ENCODE measurements at regions not wholly inside any gene's neighbourhood (a gene's known extent, or its start where the extent isn't known, plus 50 kb on each side); places are given as distances from the start of the nearest gene placed in this dataset.
"Not testable (repeated sequence)": the region's sequence is repeated elsewhere in the genome, so short reads cannot be mapped to it uniquely, and the experiment has no call there.

- DNase-seq = no peak
These were observed 246.8 kb upstream of the SFSWAP start for GRCh38 chr12:131464081-131464480.

- no peak for DNase-seq
These were observed 244.6 kb upstream of the SFSWAP start for GRCh38 chr12:131466306-131466705.

GRCh38 chr12:131466932-131467331 is 244.0 kb upstream of the SFSWAP start:
- DNase-seq = no peak

- DNase-seq = no peak
These were observed 242.7 kb upstream of the SFSWAP start for GRCh38 chr12:131468206-131468605.

GRCh38 chr12:131469945-131470344 is 240.9 kb upstream of the SFSWAP start:
- DNase-seq = not testable (repeated sequence)

- DNase-seq = no peak
These were observed 239.5 kb upstream of the SFSWAP start for GRCh38 chr12:131471271-131471905.

- no peak for DNase-seq
These were observed 238.8 kb upstream of the SFSWAP start for GRCh38 chr12:131471946-131472732.

GRCh38 chr12:131473261-131473660 is 237.6 kb upstream of the SFSWAP start:
- DNase-seq = no peak

GRCh38 chr12:131473741-131474709 is 236.9 kb upstream of the SFSWAP start:
- DNase-seq = no peak

GRCh38 chr12:131475012-131475411 is 235.9 kb upstream of the SFSWAP start:
- not testable (repeated sequence) for DNase-seq

GRCh38 chr12:131477613-131478012 is 233.3 kb upstream of the SFSWAP start:
- DNase-seq = no peak

GRCh38 chr12:131478468-131478867 is 232.4 kb upstream of the SFSWAP start:
- DNase-seq = no peak

- no peak for DNase-seq
These were observed 228.7 kb upstream of the SFSWAP start for GRCh38 chr12:131482199-131482598.

GRCh38 chr12:131482686-131483085 is 228.2 kb upstream of the SFSWAP start:
- no peak for DNase-seq

GRCh38 chr12:131486451-131487230 is 224.2 kb upstream of the SFSWAP start:
- no peak for DNase-seq

GRCh38 chr12:131487388-131488124 is 223.3 kb upstream of the SFSWAP start:
- DNase-seq = no peak

- no peak for DNase-seq
These were observed 221.2 kb upstream of the SFSWAP start for GRCh38 chr12:131489718-131490117.

GRCh38 chr12:131491155-131491554 is 219.7 kb upstream of the SFSWAP start:
- DNase-seq = no peak

GRCh38 chr12:131491916-131492490 is 218.9 kb upstream of the SFSWAP start:
- DNase-seq = no peak

- DNase-seq = no peak
These were observed 217.6 kb upstream of the SFSWAP start for GRCh38 chr12:131493068-131493826.

GRCh38 chr12:131494216-131494615 is 216.7 kb upstream of the SFSWAP start:
- no peak for DNase-seq
